GM12874 (cell line): ENCODE measurements at regions not wholly inside any gene's neighbourhood (a gene's known extent, or its start where the extent isn't known, plus 50 kb on each side); places are given as distances from the start of the nearest gene placed in this dataset.

Source experiments
- CTCF ChIP-seq: IDR thresholded peaks from 2 replicates; pipeline ENCODE4 v1.5.1; 2011; ENCODE audit warnings: low read depth, mild to moderate bottlenecking, control low read depth, low read length, moderate library complexity; ENCODE audit not compliant: insufficient read depth

- TF ChIP-seq CTCF = no peak
Measured at GRCh38 chr12:13371367-13371766, 174.8 kb downstream of the EMP1 start.

- no peak for TF ChIP-seq CTCF
Measured at GRCh38 chr12:13369474-13370056, 173.0 kb downstream of the EMP1 start.

DNA sequence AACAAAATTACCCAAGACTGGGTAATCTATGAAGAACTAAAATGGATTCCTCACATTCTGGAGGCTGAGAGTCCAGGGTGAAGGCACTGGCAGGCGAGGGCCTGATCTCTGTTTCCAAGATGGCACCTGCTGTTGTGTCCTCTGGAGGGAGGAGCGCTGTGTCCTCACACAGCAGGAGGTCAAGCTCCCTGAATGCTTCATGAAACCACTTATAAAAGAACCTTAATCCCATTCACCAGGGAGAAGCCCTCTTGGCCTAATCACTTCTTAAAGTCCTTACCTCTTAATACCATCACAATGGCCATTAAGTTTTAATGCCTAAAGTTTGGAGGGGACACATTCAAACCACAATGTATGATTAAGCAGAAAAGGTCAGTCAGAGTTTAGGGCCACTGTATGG, 172.4 kb downstream of the EMP1 start:
- TF ChIP-seq CTCF = no peak

DNA sequence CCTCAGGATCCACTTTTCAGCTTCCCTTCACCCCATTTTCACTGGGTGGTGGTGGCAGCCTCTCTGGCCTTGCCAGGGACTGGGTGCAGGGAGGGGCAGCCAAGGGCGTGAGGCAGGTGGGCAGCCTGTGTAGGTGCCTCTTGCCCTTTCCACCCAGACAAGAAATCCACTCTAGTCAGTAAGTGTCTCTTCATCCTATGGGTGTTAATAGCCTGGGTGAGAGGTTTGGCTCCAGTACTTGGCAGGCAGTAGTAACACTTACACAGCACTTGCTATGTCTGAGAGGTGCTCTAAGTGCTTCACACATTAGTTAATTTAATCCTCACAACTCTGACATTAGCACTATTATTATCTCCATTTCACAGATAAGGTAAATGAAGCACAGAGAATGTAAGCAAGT, 171.9 kb downstream of the EMP1 start:
- TF ChIP-seq CTCF = no peak

GRCh38 chr12:13367973-13368372, 171.4 kb downstream of the EMP1 start:
- TF ChIP-seq CTCF = no peak

GRCh38 chr12:13365748-13366366, 169.3 kb downstream of the EMP1 start:
- TF ChIP-seq CTCF = no peak

DNA sequence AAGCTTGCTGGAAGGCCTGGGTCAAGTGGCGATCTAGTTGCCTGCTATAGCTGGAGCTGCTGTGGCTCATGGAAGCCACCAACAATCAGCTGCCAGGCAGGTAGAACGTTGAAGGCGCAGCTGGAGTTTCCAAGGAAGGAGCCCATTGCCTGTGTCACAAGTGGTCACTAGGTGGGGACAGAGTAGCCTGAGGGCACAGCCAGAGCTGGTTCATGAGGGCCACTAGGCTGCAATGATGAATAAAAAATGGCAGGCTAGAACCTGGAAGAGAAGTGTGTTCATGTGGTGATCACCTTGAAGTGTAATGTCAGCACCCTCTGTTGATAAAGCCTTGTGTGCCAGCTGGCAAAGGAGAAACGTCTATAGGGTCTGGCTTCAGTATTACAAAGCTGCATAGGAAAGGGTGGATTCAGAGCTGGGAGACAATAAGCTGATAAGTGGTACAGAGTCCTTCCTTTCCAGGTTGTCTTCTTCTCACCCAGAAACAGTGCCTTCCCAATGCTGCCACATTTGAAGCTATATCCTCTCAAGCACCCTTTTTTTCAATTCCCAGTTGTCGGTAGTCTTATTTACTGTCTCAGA, 165.8 kb downstream of the EMP1 start:
- TF ChIP-seq CTCF = peak; percentile 93
